ENCODE measurements at regions not wholly inside any gene's neighbourhood (a gene's known extent, or its start where the extent isn't known, plus 50 kb on each side); places are given as distances from the start of the nearest gene placed in this dataset.
"Not testable (repeated sequence)": the region's sequence is repeated elsewhere in the genome, so short reads cannot be mapped to it uniquely, and the experiment has no call there.

- no peaks in the 10 kb centered on the region for H3K9me3 Mint-ChIP-seq
- H3K4me3 Mint-ChIP-seq = no peak overlapping the region
- H3K36me3 Mint-ChIP-seq = no peaks in the 10 kb centered on the region
- H3K27me3 Mint-ChIP-seq (ENCODE audit: low read depth) = no peaks in the 10 kb centered on the region
- TF ChIP-seq, protein P1, sequence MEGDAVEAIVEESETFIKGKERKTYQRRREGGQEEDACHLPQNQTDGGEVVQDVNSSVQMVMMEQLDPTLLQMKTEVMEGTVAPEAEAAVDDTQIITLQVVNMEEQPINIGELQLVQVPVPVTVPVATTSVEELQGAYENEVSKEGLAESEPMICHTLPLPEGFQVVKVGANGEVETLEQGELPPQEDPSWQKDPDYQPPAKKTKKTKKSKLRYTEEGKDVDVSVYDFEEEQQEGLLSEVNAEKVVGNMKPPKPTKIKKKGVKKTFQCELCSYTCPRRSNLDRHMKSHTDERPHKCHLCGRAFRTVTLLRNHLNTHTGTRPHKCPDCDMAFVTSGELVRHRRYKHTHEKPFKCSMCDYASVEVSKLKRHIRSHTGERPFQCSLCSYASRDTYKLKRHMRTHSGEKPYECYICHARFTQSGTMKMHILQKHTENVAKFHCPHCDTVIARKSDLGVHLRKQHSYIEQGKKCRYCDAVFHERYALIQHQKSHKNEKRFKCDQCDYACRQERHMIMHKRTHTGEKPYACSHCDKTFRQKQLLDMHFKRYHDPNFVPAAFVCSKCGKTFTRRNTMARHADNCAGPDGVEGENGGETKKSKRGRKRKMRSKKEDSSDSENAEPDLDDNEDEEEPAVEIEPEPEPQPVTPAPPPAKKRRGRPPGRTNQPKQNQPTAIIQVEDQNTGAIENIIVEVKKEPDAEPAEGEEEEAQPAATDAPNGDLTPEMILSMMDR (IDR thresholded peaks at IDR 0.05; ENCODE audit: unreplicated experiment) = no peak
- H3K4me1 Mint-ChIP-seq = peaks cover 22% of the 10 kb centered on the region
- no peak for DNase-seq (ENCODE audit: low spot score in 2 of 2, unreplicated experiment in 2 of 2)
- no peak overlapping the region for H3K27ac Mint-ChIP-seq
Observed at GRCh38 chr5:124962111-124962510, 215.7 kb upstream of the ZNF608 start.

DNA sequence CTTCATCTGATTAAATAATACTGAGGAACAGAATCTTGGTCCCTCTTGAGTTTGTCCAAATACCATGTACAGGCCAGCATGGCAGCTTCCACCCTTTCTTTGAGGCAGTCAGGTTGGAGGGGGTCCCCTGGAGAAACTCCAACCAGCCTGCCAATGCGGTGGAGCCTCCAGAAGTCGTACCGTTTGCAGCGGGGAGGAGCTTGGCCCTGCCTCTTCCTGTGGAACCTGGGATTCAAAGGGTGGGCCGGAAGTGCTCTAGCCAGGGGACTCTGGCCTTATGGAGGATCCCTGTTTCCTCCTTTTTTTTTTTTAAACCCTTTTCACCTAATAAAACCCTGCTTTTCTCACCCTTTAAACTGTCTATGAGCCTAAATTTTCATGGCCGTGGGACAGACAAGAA lies 216.3 kb upstream of the ZNF608 start:
- H3K36me3 Mint-ChIP-seq = no peaks in the 10 kb centered on the region
- H3K27ac Mint-ChIP-seq = no peak overlapping the region
- H3K9me3 Mint-ChIP-seq = no peaks in the 10 kb centered on the region
- TF ChIP-seq, protein P1 (IDR thresholded peaks at IDR 0.05; ENCODE audit: unreplicated experiment) = no peak
- H3K4me1 Mint-ChIP-seq = peaks cover 22% of the 10 kb centered on the region
- H3K27me3 Mint-ChIP-seq (ENCODE audit: low read depth) = no peaks in the 10 kb centered on the region
- no peak for DNase-seq (ENCODE audit: low spot score in 2 of 2, unreplicated experiment in 2 of 2)
- H3K4me3 Mint-ChIP-seq = no peak overlapping the region

- no peak for DNase-seq (ENCODE audit: low spot score in 2 of 2, unreplicated experiment in 2 of 2)
- Mint-ChIP-seq H3K27me3 (ENCODE audit: low read depth) (no peaks in the 10 kb centered on the region), H3K4me3 (no peak overlapping the region), H3K36me3 (no peaks in the 10 kb centered on the region), H3K9me3 (no peaks in the 10 kb centered on the region), H3K4me1 (peaks cover 22% of the 10 kb centered on the region), H3K27ac (peak overlapping the region; percentile 72)
- TF ChIP-seq, protein P1 (IDR thresholded peaks at IDR 0.05; ENCODE audit: unreplicated experiment) = no peak
Observed at GRCh38 chr5:124963236-124963919, 216.9 kb upstream of the ZNF608 start.

DNA sequence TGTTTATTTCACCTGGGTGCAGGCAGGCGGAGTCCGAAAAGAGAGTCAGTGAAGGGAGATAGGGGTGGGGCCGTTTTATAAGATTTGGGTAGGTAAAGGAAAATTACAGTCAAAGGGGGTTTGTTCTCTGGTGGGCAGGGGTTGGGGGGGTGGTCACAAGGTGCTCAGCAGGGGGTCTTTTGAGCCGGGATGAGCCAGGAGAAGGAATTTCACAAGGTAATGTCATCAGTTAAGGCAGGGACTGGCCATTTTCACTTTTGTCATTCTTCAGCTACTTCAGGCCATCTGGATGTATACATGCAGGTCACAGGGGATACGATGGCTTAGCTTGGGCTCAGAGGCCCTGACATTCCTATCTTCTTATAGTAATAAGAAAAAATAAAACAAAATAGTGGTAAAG lies 220.3 kb upstream of the ZNF608 start:
- not testable (repeated sequence) for DNase-seq (ENCODE audit: low spot score in 2 of 2, unreplicated experiment in 2 of 2); H3K4me3 Mint-ChIP-seq; H3K9me3 Mint-ChIP-seq; H3K36me3 Mint-ChIP-seq; H3K27ac Mint-ChIP-seq; H3K27me3 Mint-ChIP-seq (ENCODE audit: low read depth)
- H3K4me1 Mint-ChIP-seq = peaks cover 23% of the 10 kb centered on the region

DNA sequence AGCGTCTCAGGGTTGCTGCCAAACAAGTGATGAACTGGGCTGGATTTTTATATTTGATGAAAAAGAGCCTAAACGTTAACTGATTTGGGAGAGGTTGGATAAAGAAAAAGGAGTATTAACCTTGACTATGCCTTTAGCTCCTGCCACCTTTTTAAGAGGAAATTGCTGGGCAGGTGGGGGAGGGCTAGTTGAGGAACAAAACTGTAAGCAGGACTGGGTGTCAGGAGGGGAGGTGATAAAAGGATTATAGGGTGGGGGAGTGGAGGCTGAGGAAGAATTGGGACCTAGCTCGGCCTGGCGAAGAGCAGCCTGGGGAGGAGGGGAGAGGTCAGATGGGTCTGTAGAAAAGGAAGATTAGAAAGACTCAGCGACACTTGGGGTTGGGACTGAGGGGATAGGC lies 223.9 kb upstream of the ZNF608 start:
- H3K4me3 Mint-ChIP-seq; DNase-seq (ENCODE audit: low spot score in 2 of 2, unreplicated experiment in 2 of 2); H3K36me3 Mint-ChIP-seq; H3K27ac Mint-ChIP-seq; H3K9me3 Mint-ChIP-seq; H3K27me3 Mint-ChIP-seq (ENCODE audit: low read depth): not testable (repeated sequence)
- H3K4me1 Mint-ChIP-seq = peaks cover 17% of the 10 kb centered on the region

- Mint-ChIP-seq H3K4me1 (peaks cover 25% of the 10 kb centered on the region), H3K27me3 (ENCODE audit: low read depth) (no peaks in the 10 kb centered on the region), H3K27ac (no peak overlapping the region), H3K36me3 (peaks cover 5% of the 10 kb centered on the region), H3K4me3 (no peak overlapping the region), H3K9me3 (peaks cover 4% of the 10 kb centered on the region)
- DNase-seq (ENCODE audit: low spot score in 2 of 2, unreplicated experiment in 2 of 2) = no peak
- TF ChIP-seq, protein P1 (IDR thresholded peaks at IDR 0.05; ENCODE audit: unreplicated experiment) = no peak
Observed at GRCh38 chr5:124972703-124973102, 226.3 kb upstream of the ZNF608 start.

DNA sequence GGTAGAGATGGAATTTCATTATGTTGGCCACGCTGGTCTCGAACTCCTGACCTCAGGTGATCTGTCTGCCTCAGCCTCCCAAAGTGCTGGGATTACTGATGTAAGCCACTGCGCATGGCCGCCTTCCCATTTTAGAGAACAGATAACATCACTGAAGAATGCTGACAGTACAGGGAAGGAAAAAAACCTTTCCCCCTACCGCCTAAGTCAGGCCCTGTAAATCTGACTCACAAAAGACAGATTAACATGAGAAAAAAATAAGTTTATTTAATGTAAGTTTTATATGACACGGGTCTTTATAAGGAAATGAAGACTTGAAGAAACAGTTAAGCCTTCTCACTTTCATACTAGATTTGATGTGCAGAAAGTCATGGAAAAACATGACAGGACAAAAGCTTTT lies 227.2 kb upstream of the ZNF608 start:
- TF ChIP-seq, protein P1 (IDR thresholded peaks at IDR 0.05; ENCODE audit: unreplicated experiment) = no peak
- H3K27me3 Mint-ChIP-seq (ENCODE audit: low read depth) = no peaks in the 10 kb centered on the region
- H3K4me3 Mint-ChIP-seq = no peak overlapping the region
- H3K9me3 Mint-ChIP-seq = peaks cover 4% of the 10 kb centered on the region
- no peak overlapping the region for H3K27ac Mint-ChIP-seq
- DNase-seq (ENCODE audit: low spot score in 2 of 2, unreplicated experiment in 2 of 2) = no peak
- peaks cover 5% of the 10 kb centered on the region for H3K36me3 Mint-ChIP-seq
- peaks cover 29% of the 10 kb centered on the region for H3K4me1 Mint-ChIP-seq
